ENCODE measurements at regions not wholly inside any gene's neighbourhood (a gene's known extent, or its start where the extent isn't known, plus 50 kb on each side); places are given as distances from the start of the nearest gene placed in this dataset.

DNA sequence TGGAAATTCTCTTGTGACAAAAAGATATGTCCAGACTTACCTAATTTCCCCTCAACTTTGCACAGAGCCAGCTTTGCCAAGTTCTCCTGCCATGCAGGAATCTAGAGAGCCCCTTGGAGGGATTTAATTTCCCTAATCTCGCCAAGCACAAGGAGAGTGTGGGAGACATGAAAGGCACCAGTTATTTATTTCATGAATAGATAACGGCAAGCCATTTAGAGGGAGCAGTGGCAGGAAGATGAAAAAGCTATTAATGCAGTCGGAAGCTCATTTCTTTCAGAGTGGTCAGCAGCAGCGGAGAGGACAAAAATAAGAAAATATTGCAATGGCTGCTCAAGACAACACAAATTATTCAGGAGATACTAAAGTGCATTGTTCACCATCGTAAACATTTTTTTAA, 150.9 kb upstream of the WSCD2 start:
- Histone ChIP-seq H3K27ac (ENCODE audit: low read length) (no peak overlapping the region), H4K20me1 (ENCODE audit: insufficient read depth, low read length) (no peaks in the 10 kb centered on the region), H3K4me1 (ENCODE audit: low read length) (no peaks in the 10 kb centered on the region), H3K4me3 (ENCODE audit: low read length) (no peak overlapping the region), H2AFZ (ENCODE audit: low read depth, low read length) (no peak overlapping the region), H3K36me3 (replicated peaks; ENCODE audit: low read depth, low read length) (no peaks in the 10 kb centered on the region), H3K9ac (ENCODE audit: low read length) (no peak overlapping the region), H3K79me2 (ENCODE audit: low read length) (no peaks in the 10 kb centered on the region), H3K27me3 (ENCODE audit: low read depth, low read length) (peaks cover 53% of the 10 kb centered on the region), H3K9me3 (ENCODE audit: insufficient read depth, low read length) (peaks cover 7% of the 10 kb centered on the region; the same call in 1 of the 2 replicates), H3K4me2 (ENCODE audit: low read length) (no peak overlapping the region)
- TF ChIP-seq, protein P1, sequence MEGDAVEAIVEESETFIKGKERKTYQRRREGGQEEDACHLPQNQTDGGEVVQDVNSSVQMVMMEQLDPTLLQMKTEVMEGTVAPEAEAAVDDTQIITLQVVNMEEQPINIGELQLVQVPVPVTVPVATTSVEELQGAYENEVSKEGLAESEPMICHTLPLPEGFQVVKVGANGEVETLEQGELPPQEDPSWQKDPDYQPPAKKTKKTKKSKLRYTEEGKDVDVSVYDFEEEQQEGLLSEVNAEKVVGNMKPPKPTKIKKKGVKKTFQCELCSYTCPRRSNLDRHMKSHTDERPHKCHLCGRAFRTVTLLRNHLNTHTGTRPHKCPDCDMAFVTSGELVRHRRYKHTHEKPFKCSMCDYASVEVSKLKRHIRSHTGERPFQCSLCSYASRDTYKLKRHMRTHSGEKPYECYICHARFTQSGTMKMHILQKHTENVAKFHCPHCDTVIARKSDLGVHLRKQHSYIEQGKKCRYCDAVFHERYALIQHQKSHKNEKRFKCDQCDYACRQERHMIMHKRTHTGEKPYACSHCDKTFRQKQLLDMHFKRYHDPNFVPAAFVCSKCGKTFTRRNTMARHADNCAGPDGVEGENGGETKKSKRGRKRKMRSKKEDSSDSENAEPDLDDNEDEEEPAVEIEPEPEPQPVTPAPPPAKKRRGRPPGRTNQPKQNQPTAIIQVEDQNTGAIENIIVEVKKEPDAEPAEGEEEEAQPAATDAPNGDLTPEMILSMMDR (IDR thresholded peaks at IDR 0.05; ENCODE audit: low read depth, low read length), result no peak
- no peak for TF ChIP-seq EZH2phosphoT487 (IDR thresholded peaks at IDR 0.05; ENCODE audit: low read depth)

DNA sequence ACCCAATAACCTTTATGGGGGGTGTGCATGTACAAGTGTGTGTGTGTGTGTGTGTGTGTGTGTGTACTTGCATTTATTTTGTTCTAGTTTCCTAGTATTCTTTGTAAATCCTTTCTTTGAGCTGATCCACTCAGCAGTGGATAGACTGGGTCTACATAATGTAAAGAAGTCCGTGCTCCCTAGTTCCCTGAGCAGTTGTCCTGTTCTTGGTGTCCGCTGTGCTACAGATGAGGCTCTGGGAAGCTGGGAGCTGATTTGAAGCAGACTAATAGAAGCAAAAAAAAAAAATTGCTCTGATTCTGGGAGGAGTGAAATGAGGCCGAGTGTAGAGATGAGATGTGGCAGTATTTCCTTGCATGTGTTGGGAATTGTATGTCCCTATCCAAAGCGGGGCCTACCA, 150.4 kb upstream of the WSCD2 start:
- peaks cover 54% of the 10 kb centered on the region for H3K27me3 ChIP-seq (ENCODE audit: low read depth, low read length)

DNA sequence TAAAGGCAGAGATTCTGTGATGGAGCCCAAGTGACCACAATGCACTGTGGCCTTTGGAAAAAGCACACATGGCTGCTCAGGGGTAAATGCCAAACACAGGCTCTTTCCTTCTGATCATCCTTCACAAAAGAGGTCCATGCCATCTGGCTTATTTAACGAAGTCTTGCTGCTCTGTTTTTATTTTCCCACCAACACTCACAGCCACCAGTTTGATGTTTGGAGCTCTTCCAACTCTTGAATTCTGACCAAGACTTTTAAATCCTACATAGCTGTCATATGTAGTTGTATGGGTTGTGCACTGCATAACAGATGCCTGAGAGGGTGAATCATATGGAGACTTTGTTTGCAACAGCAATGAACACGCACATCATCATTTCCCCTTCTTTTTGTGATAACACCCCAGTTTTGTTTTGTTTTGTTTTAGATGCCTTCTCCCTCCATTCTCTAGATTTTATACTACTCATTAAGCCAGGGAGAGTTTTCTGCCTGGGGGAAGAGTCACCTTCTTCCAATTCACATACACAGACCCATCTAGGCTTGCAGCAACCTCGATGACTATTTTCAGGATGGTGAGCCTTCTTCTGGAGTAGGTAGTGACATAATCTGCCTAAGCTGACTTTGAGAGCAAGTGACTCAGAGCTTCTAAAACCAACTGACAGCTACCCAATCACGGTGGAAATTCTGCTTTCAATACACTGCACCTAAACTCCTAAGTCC, 145.2 kb upstream of the WSCD2 start:
- Histone ChIP-seq H3K27ac (ENCODE audit: low read length) (no peak overlapping the region), H3K9ac (ENCODE audit: low read length) (no peak overlapping the region), H3K4me2 (ENCODE audit: low read length) (no peak overlapping the region), H3K4me1 (ENCODE audit: low read length) (no peaks in the 10 kb centered on the region), H3K9me3 (ENCODE audit: insufficient read depth, low read length) (no peaks in the 10 kb centered on the region), H3K79me2 (ENCODE audit: low read length) (no peaks in the 10 kb centered on the region), H2AFZ (ENCODE audit: low read depth, low read length) (no peak overlapping the region), H4K20me1 (ENCODE audit: insufficient read depth, low read length) (no peaks in the 10 kb centered on the region), H3K36me3 (replicated peaks; ENCODE audit: low read depth, low read length) (no peaks in the 10 kb centered on the region), H3K27me3 (ENCODE audit: low read depth, low read length) (peaks cover 54% of the 10 kb centered on the region), H3K4me3 (ENCODE audit: low read length) (no peak overlapping the region)
- TF ChIP-seq EZH2phosphoT487 (IDR thresholded peaks at IDR 0.05; ENCODE audit: low read depth), result no peak
- TF ChIP-seq, protein P1 (IDR thresholded peaks at IDR 0.05; ENCODE audit: low read depth, low read length), result no peak

More for the DNA sequence above, 150.4 kb upstream of the WSCD2 start:
- no peak overlapping the region for H3K4me3 ChIP-seq (ENCODE audit: low read length)
- H2AFZ ChIP-seq (ENCODE audit: low read depth, low read length), result no peak overlapping the region
- H3K79me2 ChIP-seq (ENCODE audit: low read length), result no peaks in the 10 kb centered on the region
- no peak overlapping the region for H3K9ac ChIP-seq (ENCODE audit: low read length)
- H3K4me1 ChIP-seq (ENCODE audit: low read length), result no peaks in the 10 kb centered on the region
- H4K20me1 ChIP-seq (ENCODE audit: insufficient read depth, low read length), result no peaks in the 10 kb centered on the region
- no peaks in the 10 kb centered on the region for H3K36me3 ChIP-seq (replicated peaks; ENCODE audit: low read depth, low read length)
- no peak overlapping the region for H3K27ac ChIP-seq (ENCODE audit: low read length)
- peaks cover 7% of the 10 kb centered on the region; the same call in 1 of the 2 replicates for H3K9me3 ChIP-seq (ENCODE audit: insufficient read depth, low read length)
- no peak overlapping the region for H3K4me2 ChIP-seq (ENCODE audit: low read length)
- TF ChIP-seq, protein P1 (IDR thresholded peaks at IDR 0.05; ENCODE audit: low read depth, low read length), result no peak
- no peak for TF ChIP-seq EZH2phosphoT487 (IDR thresholded peaks at IDR 0.05; ENCODE audit: low read depth)

DNA sequence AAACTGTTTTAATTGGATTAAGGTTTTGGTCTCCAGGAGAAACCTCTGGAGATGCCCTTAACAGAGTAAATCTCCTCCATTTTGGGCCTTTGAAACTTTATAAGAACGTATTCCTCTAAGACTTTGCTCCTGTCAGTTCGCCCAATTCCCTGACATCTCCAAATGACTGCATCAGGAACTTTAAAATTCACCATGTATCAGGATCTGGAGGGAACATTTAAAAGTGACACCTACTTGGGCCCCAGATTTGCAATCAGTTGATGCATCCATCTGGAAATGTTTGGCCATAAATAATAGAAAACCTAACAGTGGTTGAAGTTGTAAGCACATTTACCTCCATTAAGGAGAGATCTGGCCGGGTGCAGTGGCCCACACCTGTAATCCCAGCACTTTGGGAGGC, 144.1 kb upstream of the WSCD2 start:
- TF ChIP-seq, protein P1 (IDR thresholded peaks at IDR 0.05; ENCODE audit: low read depth, low read length), result no peak
- H3K27ac ChIP-seq (ENCODE audit: low read length), result no peak overlapping the region
- no peak overlapping the region for H3K9ac ChIP-seq (ENCODE audit: low read length)
- H4K20me1 ChIP-seq (ENCODE audit: insufficient read depth, low read length), result no peaks in the 10 kb centered on the region
- no peaks in the 10 kb centered on the region for H3K36me3 ChIP-seq (replicated peaks; ENCODE audit: low read depth, low read length)
- no peak overlapping the region for H2AFZ ChIP-seq (ENCODE audit: low read depth, low read length)
- H3K9me3 ChIP-seq (ENCODE audit: insufficient read depth, low read length), result no peaks in the 10 kb centered on the region
- peaks cover 49% of the 10 kb centered on the region for H3K27me3 ChIP-seq (ENCODE audit: low read depth, low read length)
- H3K79me2 ChIP-seq (ENCODE audit: low read length), result no peaks in the 10 kb centered on the region
- no peak overlapping the region for H3K4me3 ChIP-seq (ENCODE audit: low read length)
- H3K4me1 ChIP-seq (ENCODE audit: low read length), result no peaks in the 10 kb centered on the region
- H3K4me2 ChIP-seq (ENCODE audit: low read length), result no peak overlapping the region
